ENCODE measurements at regions not wholly inside any gene's neighbourhood (a gene's known extent, or its start where the extent isn't known, plus 50 kb on each side); places are given as distances from the start of the nearest gene placed in this dataset.

GRCh38 chr1:105399716-105400115, 1650.0 kb downstream of the AMY1C start:
- TF ChIP-seq POLR2AphosphoS5 (IDR thresholded peaks at IDR 0.05; ENCODE audit: low read depth, low read length) (no peak), TAF1 (IDR thresholded peaks at IDR 0.05; ENCODE audit: borderline replicate concordance, insufficient read depth, low read length) (no peak)
